Chondrocyte (in vitro differentiated cells): ENCODE measurements at regions not wholly inside any gene's neighbourhood (a gene's known extent, or its start where the extent isn't known, plus 50 kb on each side); places are given as distances from the start of the nearest gene placed in this dataset.

Experiments
- DNase-seq: peaks from one replicate; pipeline ENCODE4 v3.0.0; 2021; ENCODE audit warnings: mixed read lengths, low spot score
- H3K27ac Mint-ChIP-seq: one replicate; pipeline ENCODE4 v1.8.0; 2021; ENCODE audit warnings: mild to moderate bottlenecking, moderate library complexity, mixed read lengths; ENCODE audit not compliant: unreplicated experiment
- H3K27me3 Mint-ChIP-seq: 2 replicates; pipeline ENCODE4 v1.8.0; 2021; ENCODE audit warnings: low read depth, mixed read lengths
- H3K36me3 Mint-ChIP-seq: 2 replicates; pipeline ENCODE4 v1.8.0; 2021; ENCODE audit warnings: low read depth, mixed read lengths
- H3K4me1 Mint-ChIP-seq: 2 replicates; pipeline ENCODE4 v1.8.0; 2021; ENCODE audit warnings: low read depth, mild to moderate bottlenecking, mixed read lengths
- H3K4me3 Mint-ChIP-seq: one replicate; pipeline ENCODE4 v1.8.0; 2021; ENCODE audit warnings: mild to moderate bottlenecking, moderate library complexity, mixed read lengths; ENCODE audit not compliant: unreplicated experiment
- H3K9me3 Mint-ChIP-seq: 2 replicates; pipeline ENCODE4 v1.8.0; 2021; ENCODE audit warnings: low read depth, mixed read lengths
- TF ChIP-seq, protein P1 (sequence below): fragments of 200-600 bp; sonication (generic); IDR thresholded peaks from 2 replicates; pipeline ENCODE4 v1.5.0; 2021; ENCODE audit warnings: antibody characterized with exemption, mild to moderate bottlenecking, moderate library complexity

DNA sequence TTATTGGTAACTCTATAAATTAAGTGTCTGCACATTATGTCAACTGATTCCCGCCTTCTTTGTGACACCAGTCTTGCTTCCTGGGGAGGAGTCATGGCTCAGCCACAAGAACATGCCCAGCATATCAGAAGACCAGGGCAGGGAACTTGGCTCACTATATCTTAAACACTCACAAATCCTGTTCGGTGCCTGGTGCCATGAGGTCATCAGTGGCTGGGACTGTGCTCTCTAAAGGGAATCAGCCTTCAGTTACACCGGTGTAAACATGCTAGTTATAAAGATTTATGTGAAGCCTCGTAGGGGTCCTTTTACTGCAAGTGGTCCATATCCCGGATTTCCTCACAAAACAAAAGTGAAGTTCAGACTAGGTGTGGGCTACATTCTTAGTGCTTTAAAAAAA is 73.1 kb upstream of the ZNF521 start:
- TF ChIP-seq, protein P1, sequence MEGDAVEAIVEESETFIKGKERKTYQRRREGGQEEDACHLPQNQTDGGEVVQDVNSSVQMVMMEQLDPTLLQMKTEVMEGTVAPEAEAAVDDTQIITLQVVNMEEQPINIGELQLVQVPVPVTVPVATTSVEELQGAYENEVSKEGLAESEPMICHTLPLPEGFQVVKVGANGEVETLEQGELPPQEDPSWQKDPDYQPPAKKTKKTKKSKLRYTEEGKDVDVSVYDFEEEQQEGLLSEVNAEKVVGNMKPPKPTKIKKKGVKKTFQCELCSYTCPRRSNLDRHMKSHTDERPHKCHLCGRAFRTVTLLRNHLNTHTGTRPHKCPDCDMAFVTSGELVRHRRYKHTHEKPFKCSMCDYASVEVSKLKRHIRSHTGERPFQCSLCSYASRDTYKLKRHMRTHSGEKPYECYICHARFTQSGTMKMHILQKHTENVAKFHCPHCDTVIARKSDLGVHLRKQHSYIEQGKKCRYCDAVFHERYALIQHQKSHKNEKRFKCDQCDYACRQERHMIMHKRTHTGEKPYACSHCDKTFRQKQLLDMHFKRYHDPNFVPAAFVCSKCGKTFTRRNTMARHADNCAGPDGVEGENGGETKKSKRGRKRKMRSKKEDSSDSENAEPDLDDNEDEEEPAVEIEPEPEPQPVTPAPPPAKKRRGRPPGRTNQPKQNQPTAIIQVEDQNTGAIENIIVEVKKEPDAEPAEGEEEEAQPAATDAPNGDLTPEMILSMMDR = no peak
- Mint-ChIP-seq H3K27me3 (no peaks in the 10 kb centered on the region), H3K4me1 (peaks cover 12% of the 10 kb centered on the region), H3K36me3 (no peaks in the 10 kb centered on the region), H3K9me3 (peaks cover 5% of the 10 kb centered on the region), H3K4me3 (no peak overlapping the region), H3K27ac (no peak overlapping the region)
- no peak for DNase-seq

DNA sequence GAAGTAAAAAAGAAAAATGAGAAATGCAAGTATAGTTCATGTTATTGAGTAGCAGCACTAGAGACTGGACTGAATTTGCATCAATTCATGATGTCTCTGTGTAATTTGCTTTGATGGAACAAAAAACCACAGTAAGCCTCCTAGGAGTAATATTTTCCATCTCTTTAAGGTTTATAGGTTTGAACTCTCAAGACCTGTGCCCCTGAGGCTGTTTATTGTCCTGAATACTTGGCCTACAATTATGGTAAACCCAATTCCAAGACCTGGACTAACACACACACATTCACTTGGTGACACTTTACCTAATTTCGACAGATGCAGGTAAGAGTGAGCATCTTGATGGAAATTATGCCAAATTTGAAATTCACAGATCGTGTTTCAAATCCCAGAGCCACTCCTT is 71.8 kb upstream of the ZNF521 start:
- H3K4me1 Mint-ChIP-seq = peaks cover 14% of the 10 kb centered on the region
- DNase-seq = no peak
- no peaks in the 10 kb centered on the region for H3K27me3 Mint-ChIP-seq
- H3K9me3 Mint-ChIP-seq = peaks cover 5% of the 10 kb centered on the region
- H3K36me3 Mint-ChIP-seq = no peaks in the 10 kb centered on the region
- no peak overlapping the region for H3K4me3 Mint-ChIP-seq
- TF ChIP-seq, protein P1 = no peak
- H3K27ac Mint-ChIP-seq = no peak overlapping the region

DNA sequence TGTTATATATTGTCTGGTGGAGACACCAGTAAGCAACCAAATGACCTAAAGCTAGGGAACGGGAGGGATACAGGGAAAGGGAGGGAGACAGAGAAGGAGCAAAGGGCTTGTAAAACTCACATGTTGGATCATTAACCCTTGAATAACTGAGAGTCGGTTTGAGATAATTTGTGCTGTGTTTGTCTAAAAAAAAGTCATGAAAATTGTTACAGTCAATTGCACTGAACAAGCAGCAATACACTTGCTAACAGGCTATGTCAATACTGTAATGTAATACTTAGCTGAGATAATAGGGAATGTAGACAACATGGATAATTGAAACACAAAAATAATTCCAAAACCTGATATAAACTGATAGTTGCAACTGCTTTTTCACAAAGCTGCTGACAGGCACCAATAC is 71.3 kb upstream of the ZNF521 start:
- TF ChIP-seq, protein P1 = no peak
- H3K9me3 Mint-ChIP-seq = peaks cover 5% of the 10 kb centered on the region
- no peaks in the 10 kb centered on the region for H3K36me3 Mint-ChIP-seq
- no peak overlapping the region for H3K27ac Mint-ChIP-seq
- no peaks in the 10 kb centered on the region for H3K27me3 Mint-ChIP-seq
- peaks cover 14% of the 10 kb centered on the region for H3K4me1 Mint-ChIP-seq
- H3K4me3 Mint-ChIP-seq = no peak overlapping the region
- no peak for DNase-seq

DNA sequence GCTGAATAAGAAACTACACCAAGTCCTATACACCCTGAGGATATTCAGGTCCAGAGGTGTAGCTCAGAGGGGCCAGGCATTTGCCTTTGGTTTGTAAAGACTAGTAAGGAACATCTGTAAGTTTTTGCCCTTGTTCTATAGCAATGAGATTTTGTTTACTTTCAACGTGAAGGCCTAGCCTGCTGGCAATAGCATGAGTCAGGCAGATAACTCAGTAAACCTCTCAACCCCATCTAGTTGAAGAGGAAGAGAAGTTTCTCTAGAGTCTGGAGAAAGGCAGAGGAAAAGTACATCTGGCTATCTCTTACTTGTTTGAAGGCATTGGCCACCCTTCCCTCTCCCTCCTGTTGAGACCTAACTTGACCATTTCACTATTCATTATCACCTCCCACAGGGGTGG is 70.3 kb upstream of the ZNF521 start:
- TF ChIP-seq, protein P1 = no peak
- no peak overlapping the region for H3K4me3 Mint-ChIP-seq
- no peaks in the 10 kb centered on the region for H3K36me3 Mint-ChIP-seq
- H3K27ac Mint-ChIP-seq = no peak overlapping the region
- peaks cover 14% of the 10 kb centered on the region for H3K4me1 Mint-ChIP-seq
- H3K9me3 Mint-ChIP-seq = peaks cover 3% of the 10 kb centered on the region
- no peaks in the 10 kb centered on the region for H3K27me3 Mint-ChIP-seq
- no peak for DNase-seq

DNA sequence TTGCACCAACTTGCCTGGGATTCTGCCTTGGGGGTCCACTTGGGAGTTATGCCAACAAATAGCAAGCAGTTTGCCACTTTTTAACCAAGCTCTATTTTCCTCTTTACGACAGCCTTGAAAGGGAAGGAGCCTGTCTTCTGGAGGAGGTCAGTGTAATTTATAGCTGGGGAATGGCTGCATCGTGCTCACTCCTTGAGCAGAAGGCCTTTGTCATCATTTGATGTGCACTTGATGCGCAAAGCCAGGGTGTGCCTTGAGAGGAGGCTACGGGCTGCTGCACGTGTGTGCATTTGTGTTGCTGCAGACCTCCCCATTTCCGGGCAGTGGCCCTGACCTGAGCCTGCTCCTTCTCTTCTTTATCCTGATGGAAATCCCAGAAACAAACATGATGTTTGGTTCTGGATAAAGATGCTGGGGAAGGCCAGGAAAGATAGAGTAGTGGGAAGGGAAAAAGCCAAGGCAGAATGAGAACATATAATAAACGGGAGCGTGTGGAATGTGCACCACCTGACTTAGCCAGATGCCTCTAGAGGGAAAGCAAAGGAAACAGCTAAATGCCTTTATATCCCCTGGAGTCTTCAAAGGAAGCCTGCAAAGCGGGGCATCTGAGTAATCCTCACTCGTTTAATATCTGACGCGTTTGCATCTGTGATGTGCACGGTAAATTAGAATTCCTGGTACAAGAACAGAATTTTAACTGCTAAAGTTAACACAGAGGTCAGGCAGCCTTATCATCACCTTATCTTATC is 68.3 kb upstream of the ZNF521 start:
- H3K4me1 Mint-ChIP-seq = peaks cover 14% of the 10 kb centered on the region
- H3K27ac Mint-ChIP-seq = no peak overlapping the region
- TF ChIP-seq, protein P1 = no peak
- H3K36me3 Mint-ChIP-seq = no peaks in the 10 kb centered on the region
- DNase-seq = no peak
- H3K4me3 Mint-ChIP-seq = no peak overlapping the region
- H3K27me3 Mint-ChIP-seq = peaks cover 2% of the 10 kb centered on the region
- no peaks in the 10 kb centered on the region for H3K9me3 Mint-ChIP-seq
